Upper lobe of left lung (tissue), 4 donors: ENCODE measurements at regions not wholly inside any gene's neighbourhood (a gene's known extent, or its start where the extent isn't known, plus 50 kb on each side); places are given as distances from the start of the nearest gene placed in this dataset.

Experiments used
- EP300 ChIP-seq, 4 donors: sonication (generic); formaldehyde crosslinking; IDR thresholded peaks; one replicate each; pipeline ENCODE4 v1.5.1; 2017; ENCODE audit warnings: antibody characterized with exemption in 4 of 4, control low read depth in 2 of 4
- POLR2A ChIP-seq, 4 donors: fragments of 450-650 bp; IDR thresholded peaks; one replicate each; pipeline ENCODE4 v1.5.1; 2016 to 2017; ENCODE audit warnings: antibody characterized with exemption in 4 of 4, mild to moderate bottlenecking in 2 of 4
- POLR2AphosphoS5 ChIP-seq, 2 donors: sonication (generic); formaldehyde crosslinking; IDR thresholded peaks; one replicate each; pipeline ENCODE4 v1.5.1; 2017; ENCODE audit warnings: antibody characterized with exemption in 2 of 2
- TF ChIP-seq, protein P1 (sequence below), 6 experiments: fragments of 450-650 bp in 4 of 6; fragments of 200-600 bp in 2 of 6; sonication (generic) in 2 of 6; IDR thresholded peaks; one replicate each; pipeline ENCODE4 v1.5.1; 2016 to 2019; ENCODE audit warnings: antibody characterized with exemption in 6 of 6

DNA sequence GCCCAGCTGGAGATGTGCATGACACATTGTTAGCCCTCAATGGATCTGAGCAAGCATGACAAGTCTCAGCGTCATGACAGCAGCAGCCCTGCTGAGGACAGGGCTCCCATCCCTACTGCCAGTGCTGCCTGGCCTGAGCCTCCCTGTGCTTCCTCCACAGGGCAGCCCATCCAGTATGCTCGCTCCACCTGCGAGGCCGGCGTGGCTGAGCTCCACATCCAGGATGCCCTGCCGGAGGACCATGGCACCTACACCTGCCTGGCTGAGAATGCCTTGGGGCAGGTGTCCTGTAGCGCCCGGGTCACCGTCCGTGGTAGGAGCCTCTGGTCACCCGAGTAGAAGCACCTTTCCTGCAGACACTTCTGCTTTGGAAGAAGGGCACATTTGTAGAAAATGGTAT, 85.8 kb upstream of the OSBPL11 start:
- TF ChIP-seq, protein P1, sequence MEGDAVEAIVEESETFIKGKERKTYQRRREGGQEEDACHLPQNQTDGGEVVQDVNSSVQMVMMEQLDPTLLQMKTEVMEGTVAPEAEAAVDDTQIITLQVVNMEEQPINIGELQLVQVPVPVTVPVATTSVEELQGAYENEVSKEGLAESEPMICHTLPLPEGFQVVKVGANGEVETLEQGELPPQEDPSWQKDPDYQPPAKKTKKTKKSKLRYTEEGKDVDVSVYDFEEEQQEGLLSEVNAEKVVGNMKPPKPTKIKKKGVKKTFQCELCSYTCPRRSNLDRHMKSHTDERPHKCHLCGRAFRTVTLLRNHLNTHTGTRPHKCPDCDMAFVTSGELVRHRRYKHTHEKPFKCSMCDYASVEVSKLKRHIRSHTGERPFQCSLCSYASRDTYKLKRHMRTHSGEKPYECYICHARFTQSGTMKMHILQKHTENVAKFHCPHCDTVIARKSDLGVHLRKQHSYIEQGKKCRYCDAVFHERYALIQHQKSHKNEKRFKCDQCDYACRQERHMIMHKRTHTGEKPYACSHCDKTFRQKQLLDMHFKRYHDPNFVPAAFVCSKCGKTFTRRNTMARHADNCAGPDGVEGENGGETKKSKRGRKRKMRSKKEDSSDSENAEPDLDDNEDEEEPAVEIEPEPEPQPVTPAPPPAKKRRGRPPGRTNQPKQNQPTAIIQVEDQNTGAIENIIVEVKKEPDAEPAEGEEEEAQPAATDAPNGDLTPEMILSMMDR (IDR thresholded peaks at IDR 0.05), result no peak
- TF ChIP-seq EP300 (IDR thresholded peaks at IDR 0.05) (no peak), POLR2AphosphoS5 (IDR thresholded peaks at IDR 0.05) (no peak), POLR2A (IDR thresholded peaks at IDR 0.05) (no peak)
